GM19239 (cell line): ENCODE measurements at regions not wholly inside any gene's neighbourhood (a gene's known extent, or its start where the extent isn't known, plus 50 kb on each side); places are given as distances from the start of the nearest gene placed in this dataset.

ENCODE experiments used
- DNase-seq: peaks from one replicate; pipeline ENCODE4 v3.0.0; 2011; ENCODE audit warnings: low spot score; ENCODE audit not compliant: insufficient read length
- FAIRE-seq: peaks from 2 replicates; lab custom pipeline; 2011; peaks lifted over from hg19 to GRCh38; lab: Jason Lieb, UNC

DNA sequence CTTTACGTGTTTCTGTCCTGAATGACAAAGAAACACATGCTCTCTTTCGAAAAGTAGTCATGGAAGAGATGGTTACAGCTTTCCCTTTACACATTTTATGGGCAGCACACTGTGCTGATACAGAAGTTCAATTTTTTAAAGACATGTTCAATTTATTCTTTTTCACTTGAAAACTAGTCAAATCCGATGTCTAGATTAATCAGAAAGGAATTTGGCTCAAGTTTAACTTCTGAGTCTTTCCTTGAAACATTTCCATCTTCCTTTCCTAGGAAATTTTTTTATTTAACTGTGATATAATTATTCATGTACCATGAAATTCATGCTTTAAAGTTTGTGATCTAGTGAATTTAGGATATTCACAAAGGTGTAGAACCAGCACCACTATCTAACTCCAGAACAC lies 360.1 kb downstream of the TNS3 start:
- FAIRE-seq: no peak
- no peak for DNase-seq

GRCh38 chr7:47218378-47219176 lies 363.3 kb downstream of the TNS3 start:
- DNase-seq (no peak), FAIRE-seq (no peak)

GRCh38 chr7:47217570-47218360 lies 364.1 kb downstream of the TNS3 start:
- DNase-seq: no peak
- FAIRE-seq: no peak

GRCh38 chr7:47217086-47217485 lies 364.8 kb downstream of the TNS3 start:
- no peak for DNase-seq
- FAIRE-seq: no peak

DNA sequence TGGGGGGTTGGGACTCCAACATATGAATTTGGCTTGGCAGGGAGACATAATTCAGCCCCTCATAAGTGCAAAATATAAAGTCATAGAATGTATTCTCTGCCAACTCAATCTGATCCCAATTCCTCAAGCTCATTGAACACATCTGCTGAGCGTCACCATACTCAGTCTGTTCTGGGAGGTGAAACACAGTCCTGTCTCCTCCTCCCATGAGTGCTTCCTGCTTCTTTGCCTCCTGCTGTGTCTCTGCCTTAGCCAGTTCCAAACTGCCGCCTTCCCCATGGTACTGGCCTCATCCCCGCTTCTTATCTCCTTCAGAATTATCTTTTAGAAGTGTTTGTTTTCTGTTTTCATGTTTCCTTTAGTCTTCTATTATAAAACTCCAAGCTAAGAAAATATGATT lies 365.5 kb downstream of the TNS3 start:
- FAIRE-seq (no peak), DNase-seq (no peak)

DNA sequence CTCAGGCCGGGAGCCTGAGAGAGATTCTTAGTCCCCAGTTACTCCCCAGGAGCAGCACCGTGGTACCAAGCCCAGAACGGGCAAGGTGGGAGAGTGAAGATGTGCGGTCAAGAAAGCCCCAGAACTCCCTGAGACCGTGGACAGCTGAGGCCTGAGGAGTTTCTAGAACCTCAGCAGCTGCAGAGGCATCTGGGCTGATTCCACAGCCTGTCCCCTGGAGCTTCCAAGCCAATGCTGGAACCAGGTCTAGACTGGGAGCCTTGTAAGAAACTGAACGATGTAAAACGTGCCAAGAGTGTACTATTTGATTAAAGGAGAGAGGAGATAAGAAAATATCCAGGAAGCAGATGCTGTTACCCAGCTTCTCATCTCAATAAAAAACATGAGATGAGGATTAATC lies 366.3 kb downstream of the TNS3 start:
- DNase-seq: no peak
- FAIRE-seq: no peak

DNA sequence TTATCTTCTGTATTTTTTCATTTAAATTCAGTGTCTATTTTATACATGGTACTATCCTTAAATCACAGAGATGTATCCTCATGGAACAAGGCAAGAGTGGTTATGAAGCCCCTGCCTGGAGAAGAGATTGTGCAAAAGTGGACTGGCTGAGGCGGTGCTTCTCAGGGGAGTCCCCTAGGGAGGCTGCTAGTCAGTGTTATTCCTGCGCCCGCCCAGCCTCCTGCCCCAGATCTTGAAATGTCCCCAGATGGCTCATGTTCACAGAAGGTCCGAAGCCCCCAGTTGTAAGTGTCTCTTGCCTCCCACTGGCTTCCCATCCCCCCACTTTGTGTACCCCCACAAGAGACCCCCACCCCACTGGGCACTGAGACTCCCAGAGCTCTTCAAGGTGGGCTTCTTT lies 366.9 kb downstream of the TNS3 start:
- no peak for DNase-seq
- no peak for FAIRE-seq

- DNase-seq: no peak
- FAIRE-seq: no peak
These were observed 368.6 kb downstream of the TNS3 start for GRCh38 chr7:47213276-47213675.

- DNase-seq: no peak
- FAIRE-seq: no peak
These were observed 370.4 kb downstream of the TNS3 start for GRCh38 chr7:47211519-47211973.

DNA sequence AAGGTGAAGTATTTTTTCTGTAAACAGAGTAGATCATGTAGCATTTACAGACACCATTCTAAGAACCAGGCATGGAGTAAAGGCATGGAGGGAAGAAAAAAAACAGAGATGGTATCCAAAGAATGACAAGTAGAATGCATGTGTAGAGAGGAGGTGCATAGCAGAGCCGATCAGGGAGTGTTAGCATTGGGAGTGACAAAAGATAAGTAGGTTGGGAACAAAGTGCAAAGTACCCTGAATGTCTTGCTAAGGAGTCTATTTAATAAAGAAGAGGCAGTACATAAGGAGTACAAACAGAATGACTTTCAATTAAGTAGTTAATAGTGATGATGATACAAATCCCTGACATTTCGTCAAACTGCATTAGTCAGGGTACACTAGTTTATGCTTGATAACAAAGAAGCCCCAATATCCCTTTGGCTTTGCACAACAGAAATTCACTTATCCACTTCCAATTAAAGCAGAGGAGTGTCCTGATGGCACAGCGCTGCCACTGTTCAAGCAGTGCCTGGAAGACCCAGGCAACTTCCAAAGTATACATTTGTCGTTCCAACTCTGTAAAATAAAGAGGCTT lies 371.5 kb downstream of the TNS3 start:
- FAIRE-seq: no peak
- no peak for DNase-seq

GRCh38 chr7:47207956-47208355 lies 374.0 kb downstream of the TNS3 start:
- DNase-seq (no peak), FAIRE-seq (no peak)

- FAIRE-seq (no peak), DNase-seq (no peak)
These were observed 377.2 kb downstream of the TNS3 start for GRCh38 chr7:47204709-47205108.

- no peak for FAIRE-seq
- DNase-seq: no peak
These were observed 379.6 kb downstream of the TNS3 start for GRCh38 chr7:47202146-47202783.

- no peak for FAIRE-seq
These were observed 383.8 kb downstream of the TNS3 start for GRCh38 chr7:47198159-47198558.

DNA sequence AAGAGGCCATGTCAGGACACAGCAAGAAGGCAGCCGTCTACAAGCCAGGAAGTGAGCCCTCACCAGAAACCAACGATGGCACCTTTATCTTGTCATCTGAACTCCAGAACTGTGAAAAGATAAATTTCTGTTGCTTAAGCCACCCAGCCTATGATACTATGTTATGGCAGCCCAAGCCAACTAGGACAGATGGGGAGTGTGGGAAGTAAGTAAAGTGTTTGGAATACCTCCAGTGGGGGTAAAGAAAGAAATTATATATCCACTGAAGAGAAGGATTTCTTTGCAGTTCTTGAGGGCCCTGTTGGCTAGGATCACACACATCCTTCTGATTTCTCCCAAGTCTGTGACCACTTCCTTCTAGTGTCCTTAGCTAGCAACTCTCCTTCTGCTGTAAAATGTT lies 384.4 kb downstream of the TNS3 start:
- DNase-seq (no peak), FAIRE-seq (no peak)

More at GRCh38 chr7:47198159-47198558, 383.8 kb downstream of the TNS3 start:
- no peak for DNase-seq

- DNase-seq (no peak), FAIRE-seq (no peak)
These were observed 385.2 kb downstream of the TNS3 start for GRCh38 chr7:47196737-47197136.

DNA sequence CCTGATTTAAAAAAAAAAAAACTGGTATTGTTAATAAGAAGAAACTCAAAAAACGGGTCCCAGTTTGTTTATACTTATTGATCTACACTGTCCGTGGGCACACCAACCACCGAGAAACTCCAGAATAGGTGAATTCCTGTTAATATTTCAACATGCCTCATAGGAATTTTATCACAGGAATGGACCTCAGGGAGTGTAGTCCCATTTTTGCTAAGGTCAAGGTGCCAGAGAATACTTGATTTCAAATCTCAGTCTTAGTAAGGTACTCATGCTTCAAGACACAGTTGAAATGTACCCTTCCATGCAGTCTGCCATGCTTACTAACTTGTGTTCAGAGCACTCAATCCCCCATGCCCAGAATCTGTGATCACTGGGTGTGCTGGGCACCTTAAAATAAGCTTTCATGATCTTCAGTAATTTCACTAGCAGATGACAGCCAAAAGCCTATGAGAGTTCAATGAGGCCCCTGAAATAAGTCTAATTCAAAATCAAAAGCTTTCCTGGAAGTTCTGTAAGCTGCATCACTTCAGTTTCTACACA lies 385.7 kb downstream of the TNS3 start:
- FAIRE-seq (no peak), DNase-seq (no peak)

DNA sequence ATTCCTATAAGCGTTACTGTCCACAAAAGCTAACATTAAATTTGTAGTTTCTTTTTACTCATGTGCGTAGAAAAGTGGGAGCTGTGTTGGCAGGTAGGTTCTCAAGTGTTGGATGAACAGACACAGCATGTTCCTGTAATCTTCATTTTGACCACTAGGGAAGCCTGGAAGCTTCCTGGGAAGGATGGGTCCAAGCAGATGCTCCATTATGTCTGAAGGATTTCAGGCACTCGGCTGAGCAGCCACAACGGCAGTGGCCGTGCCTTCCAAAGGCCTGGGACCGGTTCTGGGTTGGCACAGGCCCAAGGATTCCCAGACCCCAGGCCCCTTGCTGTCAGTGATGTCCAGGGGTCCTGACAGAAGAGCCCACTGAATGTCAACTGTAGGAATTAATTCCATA lies 386.3 kb downstream of the TNS3 start:
- FAIRE-seq: no peak

GRCh38 chr7:47194516-47195057 lies 387.3 kb downstream of the TNS3 start:
- DNase-seq (no peak), FAIRE-seq (no peak)

More for the DNA sequence above, 386.3 kb downstream of the TNS3 start:
- no peak for DNase-seq

GRCh38 chr7:47192978-47193377 lies 388.9 kb downstream of the TNS3 start:
- DNase-seq (no peak), FAIRE-seq (no peak)
